Trophoblast cell (in vitro differentiated cells and primary cell): ENCODE measurements at regions not wholly inside any gene's neighbourhood (a gene's known extent, or its start where the extent isn't known, plus 50 kb on each side); places are given as distances from the start of the nearest gene placed in this dataset.

ENCODE experiments used
- DNase-seq, 2 donors: peaks; one replicate each; pipeline ENCODE4 v3.0.0-alpha.2; 2016
- H2AFZ ChIP-seq: 2 replicates; pipeline ENCODE4 v1.6.1; 2013; ENCODE audit warnings: low read length, moderate library complexity, mild to moderate bottlenecking; ENCODE audit not compliant: insufficient read depth, poor library complexity
- H2AK5ac ChIP-seq: 2 replicates; pipeline ENCODE4 v1.6.1; 2013; ENCODE audit warnings: mild to moderate bottlenecking, low read length
- H2BK120ac ChIP-seq: 2 replicates; pipeline ENCODE4 v1.6.1; 2013; ENCODE audit warnings: low read length, mild to moderate bottlenecking, moderate library complexity; ENCODE audit not compliant: insufficient read depth, poor library complexity
- H2BK12ac ChIP-seq: 2 replicates; pipeline ENCODE4 v1.6.1; 2013; ENCODE audit warnings: mild to moderate bottlenecking, low read length, moderate library complexity
- H2BK5ac ChIP-seq: 2 replicates; pipeline ENCODE4 v1.6.1; 2013; ENCODE audit warnings: low read length, low read depth, moderate library complexity, mild to moderate bottlenecking; ENCODE audit not compliant: poor library complexity
- H3K14ac ChIP-seq: 2 replicates; pipeline ENCODE4 v1.6.1; 2013; ENCODE audit warnings: mild to moderate bottlenecking, low read length
- H3K18ac ChIP-seq: 2 replicates; pipeline ENCODE4 v1.6.1; 2013; ENCODE audit warnings: mild to moderate bottlenecking, low read length
- H3K23ac ChIP-seq: 2 replicates; pipeline ENCODE4 v1.6.1; 2013; ENCODE audit warnings: low read length
- H3K27ac ChIP-seq: 2 replicates; pipeline ENCODE4 v1.5.1; 2013; ENCODE audit warnings: low read depth, mild to moderate bottlenecking, inconsistent platforms, low read length, moderate library complexity
- H3K27me3 ChIP-seq: 2 replicates; pipeline ENCODE4 v1.6.1; 2013; ENCODE audit warnings: inconsistent platforms, mild to moderate bottlenecking, low read length, moderate library complexity; ENCODE audit not compliant: insufficient read depth
- H3K36me3 ChIP-seq, 2 experiments: 1 replicate in 1 of 2; 2 replicates in 1 of 2; pipeline ENCODE4 v1.6.1; 2013; ENCODE audit warnings: low read length in 2 of 2, mild to moderate bottlenecking in 2 of 2, moderate library complexity in 1 of 2; ENCODE audit not compliant: insufficient read depth in 2 of 2, control insufficient read depth in 1 of 2
- H3K4ac ChIP-seq: 2 replicates; pipeline ENCODE4 v1.6.1; 2013; ENCODE audit warnings: low read depth, mild to moderate bottlenecking, low read length, moderate library complexity
- H3K4me1 ChIP-seq, 2 experiments: 1 replicate in 1 of 2; 2 replicates in 1 of 2; pipeline ENCODE4 v1.6.1; 2013; ENCODE audit warnings: low read length in 2 of 2, mild to moderate bottlenecking in 2 of 2, moderate library complexity in 1 of 2; ENCODE audit not compliant: insufficient read depth in 2 of 2, control insufficient read depth in 1 of 2
- H3K4me2 ChIP-seq: 2 replicates; pipeline ENCODE4 v1.6.1; 2013; ENCODE audit warnings: inconsistent platforms, mild to moderate bottlenecking, low read length, moderate library complexity
- H3K4me3 ChIP-seq: 2 replicates; pipeline ENCODE4 v1.5.1; 2013; ENCODE audit warnings: mild to moderate bottlenecking, low read depth, low read length, inconsistent platforms
- H3K79me1 ChIP-seq: one replicate; pipeline ENCODE4 v1.6.1; 2013; ENCODE audit warnings: low read length
- H3K79me2 ChIP-seq: 2 replicates; pipeline ENCODE4 v1.6.1; 2013; ENCODE audit warnings: low read length, mild to moderate bottlenecking; ENCODE audit not compliant: control insufficient read depth, insufficient read depth, poor library complexity
- H3K9ac ChIP-seq: 2 replicates; pipeline ENCODE4 v1.6.1; 2013; ENCODE audit warnings: mild to moderate bottlenecking, low read length
- H3K9me3 ChIP-seq: 2 replicates; pipeline ENCODE4 v1.6.1; 2013; ENCODE audit warnings: low read depth, mild to moderate bottlenecking, control low read depth, inconsistent platforms, low read length; ENCODE audit not compliant: insufficient read depth
- H4K12ac ChIP-seq: 2 replicates; pipeline ENCODE4 v1.6.1; 2013; ENCODE audit warnings: low read depth, mild to moderate bottlenecking, low read length, moderate library complexity
- H4K8ac ChIP-seq: 2 replicates; pipeline ENCODE4 v1.6.1; 2013; ENCODE audit warnings: low read depth, mild to moderate bottlenecking, low read length, moderate library complexity
- H4K91ac ChIP-seq: one replicate; pipeline ENCODE4 v1.6.1; 2013; ENCODE audit warnings: low read depth, mild to moderate bottlenecking, low read length, moderate library complexity
- WGBS: extraction: QIAGEN DNeasy Blood & Tissue Kit; methylation state at CpG from one replicate; pipeline ENCODE4 v1.1.7; 2013; ENCODE audit warnings: missing lambda C conversion rate; ENCODE audit not compliant: insufficient read length, insufficient coverage; ENCODE audit errors: extremely low coverage; 5-methylcytosine and 5-hydroxymethylcytosine counted together

- Histone ChIP-seq H3K79me2 (no peaks in the 10 kb centered on the region), H2BK5ac (peak overlapping the region; percentile 82), H4K12ac (no peak overlapping the region), H3K18ac (no peak overlapping the region), H3K27me3 (no peaks in the 10 kb centered on the region), H4K8ac (no peak overlapping the region), H3K9ac (no peak overlapping the region), H3K4me1 (peaks cover 0 to 3% of the 10 kb centered on the region in 2 experiments), H2AFZ (no peak overlapping the region), H3K27ac (peak overlapping the region; percentile 91), H2BK120ac (no peak overlapping the region), H4K91ac (no peak overlapping the region), H3K14ac (no peak overlapping the region), H3K4ac (no peak overlapping the region), H3K79me1 (peaks cover 14% of the 10 kb centered on the region), H3K23ac (no peak overlapping the region), H3K4me3 (no peak overlapping the region), H3K36me3 (no peaks in the 10 kb centered on the region), H3K4me2 (no peak overlapping the region), H2BK12ac (no peak overlapping the region), H2AK5ac (no peak overlapping the region), H3K9me3 (no peaks in the 10 kb centered on the region)
- WGBS: no CpG with 5 or more reads among the region's 2 CpGs
- DNase-seq: peak; percentile 38 to 88
Measured at GRCh38 chr7:53325061-53325460, 289.6 kb downstream of the POM121L12 start.

DNA sequence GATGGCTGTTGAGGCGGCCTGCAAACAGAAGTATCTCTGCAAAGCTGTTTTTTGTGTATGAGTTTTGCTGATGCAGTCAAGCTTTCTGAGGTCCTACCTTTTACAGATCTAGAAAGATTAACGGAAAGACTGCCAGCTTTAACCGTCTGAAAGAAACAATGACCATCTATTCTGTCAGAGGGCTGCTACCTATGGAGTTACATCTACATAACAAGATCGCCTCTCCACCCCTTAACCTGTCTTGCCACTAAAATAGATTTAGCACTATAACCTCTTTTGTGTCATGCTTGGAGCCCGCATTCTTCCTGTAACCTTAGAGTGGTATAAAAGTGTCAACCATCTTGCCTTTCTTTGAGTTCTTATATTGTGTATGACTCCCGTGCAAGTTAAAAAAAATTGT lies 291.2 kb downstream of the POM121L12 start:
- H3K4me2 ChIP-seq: no peak overlapping the region
- no peak for DNase-seq
- H3K79me1 ChIP-seq: peaks cover 14% of the 10 kb centered on the region

GRCh38 chr7:53336105-53336668 lies 300.8 kb downstream of the POM121L12 start:
- H2BK12ac ChIP-seq: no peak overlapping the region
- H4K91ac ChIP-seq: no peak overlapping the region
- H3K23ac ChIP-seq: no peak overlapping the region
- no peak overlapping the region for H4K8ac ChIP-seq
- no peaks in the 10 kb centered on the region for H3K4me1 ChIP-seq
- H3K79me2 ChIP-seq: no peaks in the 10 kb centered on the region
- H3K79me1 ChIP-seq: no peaks in the 10 kb centered on the region
- no peak overlapping the region for H3K9ac ChIP-seq
- peaks cover 2% of the 10 kb centered on the region for H3K9me3 ChIP-seq
- H4K12ac ChIP-seq: no peak overlapping the region
- no peak overlapping the region for H3K18ac ChIP-seq
- WGBS: no CpG with 5 or more reads among the region's 8 CpGs
- H3K27me3 ChIP-seq: no peaks in the 10 kb centered on the region
- H3K4ac ChIP-seq: no peak overlapping the region
- no peak overlapping the region for H2BK5ac ChIP-seq
- no peak for DNase-seq
- H3K27ac ChIP-seq: no peak overlapping the region
- H2AFZ ChIP-seq: no peak overlapping the region
- no peak overlapping the region for H2BK120ac ChIP-seq
- H3K36me3 ChIP-seq: no peaks in the 10 kb centered on the region
- H3K4me3 ChIP-seq: no peak overlapping the region
- no peak overlapping the region for H2AK5ac ChIP-seq
- H3K4me2 ChIP-seq: no peak overlapping the region
- no peak overlapping the region for H3K14ac ChIP-seq

More for the DNA sequence above, 291.2 kb downstream of the POM121L12 start:
- H4K91ac ChIP-seq: no peak overlapping the region
- no peak overlapping the region for H2BK5ac ChIP-seq
- H3K79me2 ChIP-seq: no peaks in the 10 kb centered on the region
- H3K36me3 ChIP-seq: no peaks in the 10 kb centered on the region
- no CpG with 5 or more reads among the region's 6 CpGs for WGBS
- H3K14ac ChIP-seq: no peak overlapping the region
- no peak overlapping the region for H2AK5ac ChIP-seq
- no peak overlapping the region for H4K8ac ChIP-seq
- H3K4me3 ChIP-seq: no peak overlapping the region
- H3K27ac ChIP-seq: peak overlapping the region; percentile 64
- H3K23ac ChIP-seq: no peak overlapping the region
- no peaks in the 10 kb centered on the region for H3K9me3 ChIP-seq
- H3K4ac ChIP-seq: no peak overlapping the region
- H3K27me3 ChIP-seq: no peaks in the 10 kb centered on the region
- no peak overlapping the region for H4K12ac ChIP-seq
- H2BK120ac ChIP-seq: no peak overlapping the region
- peaks cover 0 to 3% of the 10 kb centered on the region in 2 experiments for H3K4me1 ChIP-seq
- H2AFZ ChIP-seq: no peak overlapping the region
- H3K9ac ChIP-seq: no peak overlapping the region
- no peak overlapping the region for H2BK12ac ChIP-seq
- no peak overlapping the region for H3K18ac ChIP-seq

DNA sequence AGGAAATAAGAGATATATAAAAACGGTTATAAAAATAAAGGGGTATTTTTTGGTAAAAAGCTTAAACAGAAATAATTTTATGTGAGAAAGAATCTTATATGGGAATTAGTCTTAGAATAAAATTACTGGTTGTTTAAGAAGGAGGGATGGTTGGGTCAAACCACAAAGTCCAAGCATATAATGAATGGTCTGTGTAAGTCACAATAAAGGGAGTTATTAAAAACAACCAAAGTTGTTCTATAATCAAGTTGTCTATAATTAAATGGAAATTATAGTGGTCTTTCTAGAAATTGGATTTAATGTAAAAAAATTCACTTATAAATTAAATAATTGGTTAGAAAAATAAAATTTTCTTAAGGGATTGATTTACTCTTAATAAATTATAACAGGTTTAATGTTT lies 304.8 kb downstream of the POM121L12 start:
- H3K27ac ChIP-seq: no peak overlapping the region
- H2BK12ac ChIP-seq: no peak overlapping the region
- H3K9me3 ChIP-seq: peaks cover 2% of the 10 kb centered on the region
- H3K4me3 ChIP-seq: no peak overlapping the region
- no peaks in the 10 kb centered on the region for H3K36me3 ChIP-seq
- H2BK5ac ChIP-seq: no peak overlapping the region
- no peaks in the 10 kb centered on the region for H3K79me1 ChIP-seq
- no peak overlapping the region for H3K18ac ChIP-seq
- H3K14ac ChIP-seq: no peak overlapping the region
- no peak overlapping the region for H3K4ac ChIP-seq
- H3K23ac ChIP-seq: no peak overlapping the region
- no peaks in the 10 kb centered on the region for H3K27me3 ChIP-seq
- H2AK5ac ChIP-seq: no peak overlapping the region
- H3K4me2 ChIP-seq: no peak overlapping the region
- H3K9ac ChIP-seq: no peak overlapping the region
- H4K12ac ChIP-seq: no peak overlapping the region
- 100% methylated on average over 1 of the region's 1 CpG for WGBS
- H3K79me2 ChIP-seq: no peaks in the 10 kb centered on the region
- H2AFZ ChIP-seq: no peak overlapping the region
- no peak overlapping the region for H4K8ac ChIP-seq
- no peak overlapping the region for H4K91ac ChIP-seq
- H2BK120ac ChIP-seq: no peak overlapping the region
- no peaks in the 10 kb centered on the region for H3K4me1 ChIP-seq
- DNase-seq: no peak
